ENCODE measurements at regions not wholly inside any gene's neighbourhood (a gene's known extent, or its start where the extent isn't known, plus 50 kb on each side); places are given as distances from the start of the nearest gene placed in this dataset.

GRCh38 chr18:46408334-46408987 lies 248.6 kb downstream of the LOXHD1 start:
- no peaks in the 10 kb centered on the region for H3K9me2 ChIP-seq (replicated peaks; ENCODE audit: low read length)
- no peak overlapping the region for H3K27ac ChIP-seq (ENCODE audit: low read length)
- no peak for DNase-seq
- ChIA-PET POLR2A (ENCODE audit: unreplicated experiment) (no interaction called here), CTCF (no interaction called here)
- no TSS peak for BruUV-seq (replicated peaks)
- no peaks in the 10 kb centered on the region for H3K36me3 ChIP-seq (ENCODE audit: low read depth, low read length)
- H3K79me2 ChIP-seq (ENCODE audit: low read length), result no peaks in the 10 kb centered on the region
- H3K9ac ChIP-seq (ENCODE audit: low read length), result no peak overlapping the region
- intact Hi-C loops (cut with micrococcal nuclease), result no loop called here
- H3K4me1 ChIP-seq (ENCODE audit: insufficient read depth, low read length), result no peaks in the 10 kb centered on the region
- H4K20me1 ChIP-seq (ENCODE audit: low read length), result no peaks in the 10 kb centered on the region
- H3F3A ChIP-seq (ENCODE audit: low read length, unreplicated experiment), result no peaks in the 10 kb centered on the region
- ATAC-seq, result no peak
- no peak overlapping the region for H2AFZ ChIP-seq (ENCODE audit: low read length)
- H3K4me2 ChIP-seq (ENCODE audit: low read length), result no peak overlapping the region
- no peaks in the 10 kb centered on the region for H3K9me3 ChIP-seq (ENCODE audit: low read length)
- H3K4me3 ChIP-seq (ENCODE audit: low read length), result no peak overlapping the region
- TF ChIP-seq EZH2 (IDR thresholded peaks at IDR 0.05; ENCODE audit: low read length, unreplicated experiment) (no peak), EZH2phosphoT487 (IDR thresholded peaks at IDR 0.05; ENCODE audit: borderline replicate concordance, low read length) (no peak)
- TF ChIP-seq, protein P1, sequence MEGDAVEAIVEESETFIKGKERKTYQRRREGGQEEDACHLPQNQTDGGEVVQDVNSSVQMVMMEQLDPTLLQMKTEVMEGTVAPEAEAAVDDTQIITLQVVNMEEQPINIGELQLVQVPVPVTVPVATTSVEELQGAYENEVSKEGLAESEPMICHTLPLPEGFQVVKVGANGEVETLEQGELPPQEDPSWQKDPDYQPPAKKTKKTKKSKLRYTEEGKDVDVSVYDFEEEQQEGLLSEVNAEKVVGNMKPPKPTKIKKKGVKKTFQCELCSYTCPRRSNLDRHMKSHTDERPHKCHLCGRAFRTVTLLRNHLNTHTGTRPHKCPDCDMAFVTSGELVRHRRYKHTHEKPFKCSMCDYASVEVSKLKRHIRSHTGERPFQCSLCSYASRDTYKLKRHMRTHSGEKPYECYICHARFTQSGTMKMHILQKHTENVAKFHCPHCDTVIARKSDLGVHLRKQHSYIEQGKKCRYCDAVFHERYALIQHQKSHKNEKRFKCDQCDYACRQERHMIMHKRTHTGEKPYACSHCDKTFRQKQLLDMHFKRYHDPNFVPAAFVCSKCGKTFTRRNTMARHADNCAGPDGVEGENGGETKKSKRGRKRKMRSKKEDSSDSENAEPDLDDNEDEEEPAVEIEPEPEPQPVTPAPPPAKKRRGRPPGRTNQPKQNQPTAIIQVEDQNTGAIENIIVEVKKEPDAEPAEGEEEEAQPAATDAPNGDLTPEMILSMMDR (conservative IDR thresholded peaks at IDR 0.05; ENCODE audit: low read depth, low read length), result no peak; the same call in 1 of the 2 replicates
- H3K27me3 ChIP-seq (ENCODE audit: low read length), result no peaks in the 10 kb centered on the region

DNA sequence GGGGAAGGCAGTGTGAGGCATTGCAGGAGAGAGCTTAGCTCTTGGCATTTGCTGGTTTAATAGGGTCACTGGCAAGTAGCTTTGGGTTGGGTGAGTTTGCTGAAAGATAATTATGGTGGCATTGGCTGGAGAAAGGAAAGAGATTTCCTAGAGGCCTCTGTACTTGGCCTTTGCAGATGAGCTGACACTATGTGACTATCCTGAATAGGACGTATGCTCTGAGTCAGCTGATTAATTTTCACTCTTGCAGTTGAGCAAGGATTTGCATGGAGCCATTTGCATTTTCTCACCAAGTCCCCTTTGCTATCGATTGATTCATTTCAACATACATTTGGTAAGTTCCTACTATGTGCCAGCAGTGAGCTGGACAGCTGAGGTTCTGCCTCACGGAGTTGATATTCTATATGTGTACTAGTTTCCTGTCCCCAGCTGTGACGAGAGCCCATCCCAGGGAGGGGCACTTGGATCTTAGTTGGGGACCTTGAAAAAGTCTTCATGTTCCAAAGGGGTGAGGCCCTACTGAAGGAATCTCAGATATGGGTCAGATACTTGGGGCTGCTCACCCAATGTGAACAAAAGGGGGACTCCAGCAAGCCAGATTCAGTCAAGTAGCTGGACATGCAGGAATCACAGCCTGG lies 245.7 kb downstream of the LOXHD1 start:
- ATAC-seq (no peak), DNase-seq (no peak)
- H2AFZ ChIP-seq (ENCODE audit: low read length), result no peak overlapping the region
- no peaks in the 10 kb centered on the region for H3K9me2 ChIP-seq (replicated peaks; ENCODE audit: low read length)
- TF ChIP-seq EZH2phosphoT487 (IDR thresholded peaks at IDR 0.05; ENCODE audit: borderline replicate concordance, low read length) (no peak), EZH2 (IDR thresholded peaks at IDR 0.05; ENCODE audit: low read length, unreplicated experiment) (no peak)
- TF ChIP-seq, protein P1 (conservative IDR thresholded peaks at IDR 0.05; ENCODE audit: low read depth, low read length), result no peak
- H3K27ac ChIP-seq (ENCODE audit: low read length), result no peak overlapping the region
- intact Hi-C loops (cut with micrococcal nuclease), result no loop called here
- H3K9me3 ChIP-seq (ENCODE audit: low read length), result no peaks in the 10 kb centered on the region
- CTCF ChIA-PET, result no interaction called here
- no peaks in the 10 kb centered on the region for H3K79me2 ChIP-seq (ENCODE audit: low read length)
- H4K20me1 ChIP-seq (ENCODE audit: low read length), result no peaks in the 10 kb centered on the region
- no peak overlapping the region for H3K9ac ChIP-seq (ENCODE audit: low read length)
- no peaks in the 10 kb centered on the region for H3K27me3 ChIP-seq (ENCODE audit: low read length)
- H3K36me3 ChIP-seq (ENCODE audit: low read depth, low read length), result no peaks in the 10 kb centered on the region
- H3K4me1 ChIP-seq (ENCODE audit: insufficient read depth, low read length), result no peaks in the 10 kb centered on the region
- no peak overlapping the region for H3K4me3 ChIP-seq (ENCODE audit: low read length)
- POLR2A ChIA-PET (ENCODE audit: unreplicated experiment), result no interaction called here
- no peak overlapping the region for H3K4me2 ChIP-seq (ENCODE audit: low read length)
- no peaks in the 10 kb centered on the region for H3F3A ChIP-seq (ENCODE audit: low read length, unreplicated experiment)
- no TSS peak for BruUV-seq (replicated peaks)
